ENCODE measurements at regions not wholly inside any gene's neighbourhood (a gene's known extent, or its start where the extent isn't known, plus 50 kb on each side); places are given as distances from the start of the nearest gene placed in this dataset.
"Not testable (repeated sequence)": the region's sequence is repeated elsewhere in the genome, so short reads cannot be mapped to it uniquely, and the experiment has no call there.

DNA sequence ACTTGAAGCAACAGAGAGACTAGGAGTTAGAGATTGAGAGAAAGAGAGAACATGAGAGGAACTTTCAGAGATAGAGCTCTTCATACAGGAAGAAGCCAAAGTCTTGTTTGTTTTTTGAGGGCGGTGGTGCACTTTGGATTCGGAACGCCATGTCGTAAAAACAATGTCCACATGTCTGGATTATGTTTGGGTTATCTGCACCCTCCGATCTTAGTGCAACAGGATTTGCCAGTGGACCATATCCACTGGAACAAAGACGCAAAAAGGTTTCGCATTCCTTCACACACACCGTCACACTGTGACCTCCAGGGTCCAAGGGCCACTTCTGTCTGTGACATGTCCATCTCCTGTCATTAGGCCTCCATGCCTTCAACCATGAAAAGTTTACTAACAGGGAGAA lies 141.8 kb upstream of the ATP11B start:
- no peak for DNase-seq

DNA sequence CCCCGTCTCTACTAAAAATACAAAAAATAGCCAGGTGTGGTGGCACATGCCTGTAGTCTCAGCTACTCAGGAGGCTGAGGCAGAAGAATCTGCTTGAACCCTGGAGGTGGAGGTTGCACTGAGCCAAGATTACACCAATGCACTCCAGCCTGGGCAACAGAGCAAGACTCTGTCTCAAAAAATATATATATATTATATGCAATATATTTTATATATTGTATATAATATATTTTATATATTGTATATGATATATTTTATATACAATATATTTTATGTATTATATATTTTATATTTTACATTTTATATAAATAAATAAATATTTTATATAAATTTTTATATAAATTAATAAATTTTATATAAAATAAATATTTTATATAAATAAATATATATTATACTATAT lies 140.2 kb upstream of the ATP11B start:
- not testable (repeated sequence) for DNase-seq

DNA sequence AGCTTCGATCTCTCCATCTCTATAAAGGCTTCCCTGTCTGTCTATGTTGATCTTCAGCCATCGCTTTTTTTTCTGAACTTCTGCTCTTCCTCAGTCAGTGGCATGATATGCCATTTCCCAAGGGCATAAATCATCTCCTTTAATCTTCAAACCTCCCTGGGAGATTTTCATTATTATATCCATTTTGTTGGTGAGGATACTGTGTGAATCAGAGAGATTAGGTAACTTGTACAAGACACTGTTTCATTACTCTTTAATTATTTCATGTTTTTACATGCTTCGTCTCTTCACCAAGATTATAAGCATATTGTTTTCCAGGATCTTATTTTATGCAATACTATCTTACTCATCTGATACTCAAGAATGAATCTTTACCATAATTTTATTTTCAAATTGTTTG lies 124.8 kb upstream of the ATP11B start:
- no peak for DNase-seq

DNA sequence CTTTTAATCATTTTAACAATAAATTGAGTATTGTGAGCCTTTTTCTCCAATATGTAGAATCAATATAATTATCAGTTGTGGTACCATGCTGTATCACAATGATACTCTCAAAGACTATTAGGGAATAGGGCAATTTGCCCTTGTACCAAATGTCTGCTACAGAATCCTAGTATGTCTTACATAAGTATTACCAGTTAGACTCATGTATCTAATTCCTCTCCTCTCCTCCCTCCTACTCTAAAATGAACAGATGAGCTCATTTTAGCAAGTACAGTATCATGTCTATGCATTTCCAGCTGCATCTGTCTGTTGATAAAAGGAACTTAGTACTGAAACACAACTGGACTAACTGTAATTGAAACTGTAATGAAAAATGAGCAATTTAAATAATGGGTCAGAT lies 124.3 kb upstream of the ATP11B start:
- no peak for DNase-seq

DNA sequence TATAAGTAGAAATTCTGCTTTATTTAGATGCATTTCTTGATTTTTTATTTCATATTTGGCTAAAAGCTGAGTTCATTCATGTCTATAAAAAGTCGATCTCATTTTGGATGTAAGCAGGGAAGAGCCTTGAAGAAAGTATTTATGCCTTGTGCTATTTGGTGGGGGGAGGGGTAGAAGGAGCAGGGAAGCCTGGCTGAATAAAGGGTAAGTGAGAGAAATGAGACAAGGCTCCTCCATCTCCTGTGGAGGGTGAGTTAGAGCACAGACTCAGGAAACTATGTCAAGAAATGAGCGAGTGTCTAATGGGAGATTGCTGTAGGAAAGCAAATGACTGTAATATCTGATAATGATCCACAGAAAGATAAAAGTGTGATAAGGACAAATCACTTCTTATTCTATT lies 121.8 kb upstream of the ATP11B start:
- no peak for DNase-seq

DNA sequence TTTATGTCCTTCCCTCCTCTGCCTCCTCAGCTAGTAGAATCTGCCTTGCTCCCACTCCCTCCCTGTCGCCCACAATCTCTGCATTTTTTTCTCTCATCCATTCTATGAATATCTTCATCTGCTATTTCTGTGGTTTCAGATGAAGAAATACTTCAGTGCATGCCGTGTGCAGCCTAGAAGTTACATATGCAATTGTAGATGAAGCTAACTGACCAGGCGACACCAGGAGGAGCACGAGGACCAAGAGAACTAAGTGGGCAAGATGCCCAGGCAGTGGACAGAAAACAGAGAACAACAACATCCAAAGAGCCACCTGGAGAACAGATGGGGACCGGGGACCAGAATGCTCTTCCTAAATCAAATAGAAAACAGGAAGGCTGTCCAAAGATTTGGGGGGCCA lies 121.4 kb upstream of the ATP11B start:
- DNase-seq, result no peak

DNA sequence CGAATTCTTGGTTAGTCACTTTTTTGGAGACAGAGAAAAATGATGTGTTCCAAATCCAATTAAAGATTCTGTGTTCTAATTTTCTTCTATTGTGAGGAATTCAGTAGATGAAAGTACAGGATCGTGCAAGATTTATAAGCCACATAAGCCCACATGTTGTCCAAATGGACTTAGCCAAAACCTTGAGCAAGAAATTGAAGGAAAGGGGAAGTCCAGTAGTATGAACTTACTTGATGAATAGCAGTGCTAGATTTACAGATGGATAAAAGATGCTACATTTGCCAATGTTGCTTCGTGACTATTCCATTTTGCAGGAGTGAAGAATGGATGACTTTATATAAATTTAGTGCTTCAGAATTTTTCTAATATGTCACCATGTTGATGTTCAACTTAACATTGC lies 120.0 kb upstream of the ATP11B start:
- no peak for DNase-seq

DNA sequence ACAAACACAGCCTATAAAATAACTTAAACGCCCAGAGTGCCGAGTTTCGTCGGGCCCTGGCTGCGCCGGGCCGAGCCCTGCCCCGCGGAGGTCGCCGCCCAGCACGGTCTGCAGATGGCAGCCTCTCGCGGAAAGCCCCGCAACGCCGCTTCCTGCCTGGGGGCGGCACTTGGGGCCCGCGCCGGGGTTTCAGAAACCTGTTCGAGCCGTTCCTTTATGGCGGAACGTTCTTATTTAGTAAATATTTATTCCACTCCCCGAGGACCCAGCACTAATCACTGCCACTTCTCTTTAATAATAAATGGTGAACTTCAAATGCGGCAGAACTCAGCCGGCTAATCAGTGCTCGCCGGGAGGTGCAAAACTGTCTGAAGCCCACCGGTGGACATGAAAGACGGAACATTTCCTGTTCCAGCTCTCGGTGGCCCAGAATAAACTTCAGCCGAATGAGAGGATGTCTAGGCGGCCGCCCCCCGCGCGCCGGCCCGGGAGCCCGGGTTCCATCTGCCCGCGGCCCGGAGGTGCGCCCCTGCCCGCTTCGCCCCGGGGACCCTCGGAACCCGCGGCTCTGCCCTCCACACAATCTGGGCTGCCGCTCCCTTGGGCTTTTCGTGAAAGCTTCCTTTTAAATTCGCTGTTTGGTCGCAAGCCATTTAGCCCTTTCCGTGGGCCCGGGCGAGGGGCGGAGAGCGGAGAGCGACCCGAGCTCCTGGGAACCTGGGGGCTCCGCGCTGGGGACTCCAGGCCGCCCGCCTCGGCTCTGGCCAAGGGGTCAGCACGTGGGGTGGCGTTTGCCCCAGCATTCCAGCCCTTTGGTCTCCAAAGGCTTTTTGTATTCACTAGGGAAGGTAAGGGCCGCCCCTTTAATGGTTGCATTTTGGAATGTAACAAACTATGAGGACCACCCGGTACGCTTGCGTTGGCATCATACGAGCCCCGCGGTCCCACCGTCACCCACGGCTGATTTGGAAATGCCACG lies 110.8 kb upstream of the ATP11B start:
- DNase-seq, result peak; percentile 11 to 34 (median 19)

- DNase-seq, result peak in 5 of 6 experiments; percentile 5 to 54 (median 32)
Observed at GRCh38 chr3:182683453-182683852, 109.9 kb upstream of the ATP11B start.

DNA sequence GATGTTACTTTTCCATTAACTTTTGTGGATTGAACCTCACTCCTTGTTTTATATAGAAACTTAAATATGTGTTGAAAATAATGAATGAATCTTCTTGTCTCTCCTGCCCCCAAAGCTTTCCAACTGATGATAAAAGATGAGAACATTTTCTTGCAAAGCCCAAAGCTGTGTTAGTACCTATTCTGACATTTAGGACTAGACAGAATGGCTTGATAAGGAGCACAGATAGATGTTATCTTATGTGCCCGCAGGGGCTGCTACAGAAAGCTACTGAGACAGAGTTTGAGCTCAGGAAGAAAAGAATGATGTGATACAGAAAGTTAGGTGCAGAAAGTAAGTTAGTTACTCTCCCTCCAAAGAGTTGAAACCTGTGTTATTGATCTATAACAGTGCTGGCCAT lies 109.4 kb upstream of the ATP11B start:
- peak in 1 of 6 experiments; percentile 22 for DNase-seq

DNA sequence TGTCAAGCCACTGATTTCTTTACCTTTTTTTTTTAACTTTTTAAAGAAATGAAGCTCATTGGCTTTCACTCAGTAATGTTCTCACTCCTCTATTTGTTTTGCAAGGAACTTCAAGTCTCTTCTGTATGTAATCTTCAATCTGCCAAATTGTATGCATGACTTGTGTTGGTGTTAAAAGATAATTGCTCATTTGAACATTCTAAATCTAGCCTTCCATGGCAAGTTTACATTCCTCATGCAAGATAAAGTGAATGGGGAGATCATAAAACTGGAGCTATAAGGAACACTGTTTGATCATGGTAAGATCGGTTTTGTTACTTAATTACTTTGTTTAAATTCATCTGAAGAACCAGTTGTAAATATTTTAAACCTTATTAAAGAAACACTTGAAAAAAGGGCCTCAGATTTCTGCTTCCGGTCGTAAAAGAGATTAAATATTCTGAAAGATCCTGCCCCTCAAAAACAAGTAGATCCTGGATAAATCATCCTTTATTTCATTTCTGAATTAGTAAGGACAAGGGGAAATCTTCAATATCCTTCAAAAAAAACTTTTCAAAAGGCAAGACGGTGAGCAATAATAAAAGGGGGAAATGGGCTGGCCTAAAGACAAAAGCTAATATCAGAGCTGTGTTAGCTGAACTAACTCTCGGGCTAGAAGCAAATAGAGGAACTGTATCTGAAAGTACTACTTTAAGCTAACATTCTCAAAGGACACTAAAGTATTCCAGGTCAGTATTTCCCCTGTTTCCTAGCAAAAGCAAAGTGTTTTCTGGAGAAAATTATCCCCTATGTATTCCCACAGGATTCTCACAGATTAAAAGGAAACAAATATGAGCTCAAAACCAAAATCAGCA lies 107.0 kb upstream of the ATP11B start:
- no peak for DNase-seq

- no peak for DNase-seq
Observed at GRCh38 chr3:182690172-182690571, 103.1 kb upstream of the ATP11B start.

DNA sequence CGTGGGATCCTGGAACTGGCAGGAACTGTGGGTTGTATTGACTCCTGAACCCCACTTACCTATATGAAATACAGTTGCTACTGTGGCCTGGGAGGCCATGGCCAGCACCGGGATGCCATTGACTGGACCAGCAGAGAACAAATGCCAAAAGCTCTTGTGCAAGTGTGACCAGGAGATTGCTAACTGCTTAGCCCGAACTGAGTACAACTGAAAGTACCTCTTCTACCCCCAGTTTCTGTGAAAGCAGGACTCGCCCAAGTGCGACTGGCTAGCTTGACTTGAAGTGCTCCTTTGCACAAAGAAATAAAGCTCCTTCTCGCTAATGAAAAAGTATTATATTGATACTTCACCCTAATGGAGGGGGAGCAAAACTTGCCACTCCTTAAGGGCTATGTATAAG lies 101.3 kb upstream of the ATP11B start:
- DNase-seq, result no peak

GRCh38 chr3:182692695-182693094 lies 100.6 kb upstream of the ATP11B start:
- DNase-seq, result no peak

- no peak for DNase-seq
Observed at GRCh38 chr3:182693723-182694122, 99.6 kb upstream of the ATP11B start.

DNA sequence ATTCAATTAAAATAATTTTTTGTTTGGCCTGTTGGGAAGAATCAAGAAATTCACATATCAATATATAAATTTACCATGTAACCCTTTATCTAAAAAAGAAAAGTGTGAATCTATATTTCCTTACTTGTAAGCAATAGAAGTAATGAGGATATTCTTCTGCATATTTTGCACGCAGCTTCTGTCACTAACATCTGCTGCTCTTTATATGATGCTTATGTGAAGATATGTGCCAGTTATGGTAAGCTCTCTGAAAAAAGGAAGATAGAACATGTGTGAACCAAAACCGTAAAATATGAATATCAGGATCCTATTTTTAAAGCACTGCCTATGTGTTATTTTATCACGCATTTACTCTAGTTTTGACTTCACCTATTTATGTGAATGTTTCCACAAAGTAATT lies 96.4 kb upstream of the ATP11B start:
- no peak for DNase-seq

DNA sequence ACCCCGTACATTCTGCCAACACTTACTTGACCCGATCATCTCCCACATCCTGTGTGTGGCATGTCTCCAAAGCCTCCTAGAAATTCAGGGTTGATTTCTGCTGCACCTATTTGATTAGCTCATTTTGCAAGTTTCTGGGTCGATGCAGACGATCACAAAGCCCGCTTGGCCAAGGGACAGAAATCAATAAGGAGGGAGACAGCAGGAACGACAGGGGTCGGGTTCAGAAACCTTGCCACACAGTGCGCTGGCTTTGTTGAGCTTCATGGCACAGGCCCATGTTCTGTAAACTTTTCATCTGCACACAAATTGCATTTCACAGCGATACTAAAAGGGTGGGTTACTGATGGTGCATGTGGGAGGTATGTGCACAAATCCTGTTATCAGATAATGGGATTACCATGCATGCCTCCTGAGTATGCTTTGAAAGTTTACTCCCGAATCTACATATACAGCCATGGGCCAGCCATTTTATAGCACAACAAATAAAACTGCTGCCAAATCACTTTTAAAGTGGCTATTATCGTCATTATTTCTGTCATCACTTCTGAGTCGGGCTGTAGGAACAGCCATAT lies 95.9 kb upstream of the ATP11B start:
- no peak for DNase-seq

- DNase-seq, result no peak
Observed at GRCh38 chr3:182698078-182698477, 95.2 kb upstream of the ATP11B start.

DNA sequence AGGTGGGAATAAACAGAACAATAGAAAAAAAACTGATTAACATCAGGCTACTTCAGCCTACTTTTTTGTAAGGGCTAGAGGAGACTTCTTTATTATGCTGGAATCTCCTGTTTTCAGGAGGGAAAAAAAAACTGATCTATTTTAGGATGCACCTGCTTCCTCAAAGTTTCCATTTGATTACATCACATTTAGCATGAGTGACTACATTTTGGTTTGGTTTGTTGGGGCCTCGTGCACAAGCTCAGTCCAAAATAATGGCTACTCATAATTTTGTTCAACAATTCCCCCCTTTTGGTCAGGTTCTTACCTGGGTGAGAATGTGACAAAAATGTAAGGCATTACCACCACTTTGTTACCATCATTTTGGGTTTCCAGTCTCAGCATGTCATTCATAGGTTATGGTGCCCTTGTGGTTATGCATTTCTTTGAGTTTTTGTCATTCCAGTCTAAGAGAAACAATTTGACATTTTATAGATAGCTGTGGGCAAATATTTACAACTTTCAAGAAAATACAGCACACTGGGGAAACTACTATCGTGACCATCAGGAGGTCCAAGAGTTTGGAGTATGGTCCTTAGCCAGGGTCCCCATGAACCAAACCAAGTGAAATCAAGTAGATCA lies 93.6 kb upstream of the ATP11B start:
- no peak for DNase-seq

DNA sequence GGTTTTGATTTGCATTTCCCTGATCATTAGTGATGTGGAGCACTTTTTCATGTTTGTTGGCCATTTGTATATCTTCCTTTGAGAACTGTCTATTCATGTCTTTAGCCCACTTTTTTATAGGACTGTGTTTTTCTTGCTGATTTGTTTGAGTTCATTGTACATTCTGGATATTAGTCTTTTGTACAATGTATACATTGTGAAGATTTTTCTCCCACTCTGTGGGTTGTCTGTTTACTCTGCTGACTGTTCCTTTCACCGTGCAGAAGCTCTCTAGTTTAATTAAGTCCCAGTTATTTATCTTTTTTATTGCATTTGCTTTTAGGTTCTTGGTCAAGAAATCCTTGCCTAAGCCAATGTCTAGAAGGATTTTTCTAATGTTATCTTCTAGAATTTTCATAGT lies 91.1 kb upstream of the ATP11B start:
- no peak for DNase-seq

DNA sequence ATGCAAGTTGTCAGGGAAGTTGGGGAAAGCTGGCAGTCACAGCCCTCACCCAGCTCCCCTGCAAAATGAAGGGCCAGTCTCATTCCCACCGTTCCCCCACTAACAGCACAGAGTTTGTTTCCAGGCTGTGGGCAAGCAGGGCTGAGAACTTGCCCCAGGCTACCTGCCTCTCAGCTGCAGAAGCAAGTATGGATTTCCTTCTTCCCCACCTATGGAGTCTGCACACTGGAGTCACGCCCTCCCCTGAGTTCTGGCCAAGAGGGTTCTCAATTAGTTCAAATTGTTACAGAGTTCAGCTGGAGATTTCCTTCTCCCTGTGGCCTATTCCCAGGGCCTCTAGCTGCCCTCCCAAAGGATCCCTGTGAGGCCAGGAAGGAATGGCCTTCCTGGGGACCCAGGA lies 90.1 kb upstream of the ATP11B start:
- no peak for DNase-seq

- DNase-seq, result no peak
Observed at GRCh38 chr3:182704926-182705325, 88.4 kb upstream of the ATP11B start.

DNA sequence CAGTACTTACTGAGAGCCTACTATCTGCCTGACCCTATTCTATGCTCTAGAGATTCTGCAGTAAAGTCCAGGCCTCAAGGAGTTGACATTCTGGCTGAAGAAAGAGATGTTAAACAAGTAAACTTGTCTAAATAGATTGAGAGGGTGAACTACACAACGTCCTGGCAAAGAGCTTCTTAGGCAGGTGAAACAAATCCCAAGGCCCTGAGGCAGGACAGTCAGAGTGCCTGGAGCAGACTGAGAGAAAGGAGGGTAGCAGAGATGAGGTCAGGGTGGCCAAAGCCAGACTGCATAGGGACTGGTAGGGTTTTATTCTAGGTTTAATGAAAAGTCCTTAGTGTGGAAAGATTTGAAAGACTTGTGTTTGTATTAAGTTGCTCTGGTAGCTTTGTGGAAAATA lies 84.5 kb upstream of the ATP11B start:
- no peak for DNase-seq

All from stimulated activated naive CD4-positive, alpha-beta T cell (primary cell).